ENCODE measurements at regions not wholly inside any gene's neighbourhood (a gene's known extent, or its start where the extent isn't known, plus 50 kb on each side); places are given as distances from the start of the nearest gene placed in this dataset.

- DNase-seq (ENCODE audit: low read depth) = no peak
- H3K4me3 ChIP-seq (ENCODE audit: low read depth, low read length) = no peak overlapping the region
- TF ChIP-seq, protein P1, sequence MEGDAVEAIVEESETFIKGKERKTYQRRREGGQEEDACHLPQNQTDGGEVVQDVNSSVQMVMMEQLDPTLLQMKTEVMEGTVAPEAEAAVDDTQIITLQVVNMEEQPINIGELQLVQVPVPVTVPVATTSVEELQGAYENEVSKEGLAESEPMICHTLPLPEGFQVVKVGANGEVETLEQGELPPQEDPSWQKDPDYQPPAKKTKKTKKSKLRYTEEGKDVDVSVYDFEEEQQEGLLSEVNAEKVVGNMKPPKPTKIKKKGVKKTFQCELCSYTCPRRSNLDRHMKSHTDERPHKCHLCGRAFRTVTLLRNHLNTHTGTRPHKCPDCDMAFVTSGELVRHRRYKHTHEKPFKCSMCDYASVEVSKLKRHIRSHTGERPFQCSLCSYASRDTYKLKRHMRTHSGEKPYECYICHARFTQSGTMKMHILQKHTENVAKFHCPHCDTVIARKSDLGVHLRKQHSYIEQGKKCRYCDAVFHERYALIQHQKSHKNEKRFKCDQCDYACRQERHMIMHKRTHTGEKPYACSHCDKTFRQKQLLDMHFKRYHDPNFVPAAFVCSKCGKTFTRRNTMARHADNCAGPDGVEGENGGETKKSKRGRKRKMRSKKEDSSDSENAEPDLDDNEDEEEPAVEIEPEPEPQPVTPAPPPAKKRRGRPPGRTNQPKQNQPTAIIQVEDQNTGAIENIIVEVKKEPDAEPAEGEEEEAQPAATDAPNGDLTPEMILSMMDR (IDR thresholded peaks at IDR 0.05; ENCODE audit: control insufficient read depth, extremely low read depth, insufficient read depth) = no peak
These were observed 62.8 kb upstream of the ID2 start for GRCh38 chr2:8619071-8619470.

- no peak overlapping the region for H3K4me3 ChIP-seq (ENCODE audit: low read depth, low read length)
- no peak for DNase-seq (ENCODE audit: low read depth)
- TF ChIP-seq, protein P1 (IDR thresholded peaks at IDR 0.05; ENCODE audit: control insufficient read depth, extremely low read depth, insufficient read depth) = no peak
These were observed 61.1 kb upstream of the ID2 start for GRCh38 chr2:8620611-8621382.

- no peak for DNase-seq (ENCODE audit: low read depth)
- H3K4me3 ChIP-seq (ENCODE audit: low read depth, low read length) = no peak overlapping the region
- TF ChIP-seq, protein P1 (IDR thresholded peaks at IDR 0.05; ENCODE audit: control insufficient read depth, extremely low read depth, insufficient read depth) = no peak
These were observed 59.5 kb upstream of the ID2 start for GRCh38 chr2:8622199-8622911.

- no peak for DNase-seq (ENCODE audit: low read depth)
- TF ChIP-seq, protein P1 (IDR thresholded peaks at IDR 0.05; ENCODE audit: control insufficient read depth, extremely low read depth, insufficient read depth) = no peak
- no peak overlapping the region for H3K4me3 ChIP-seq (ENCODE audit: low read depth, low read length)
These were observed 58.9 kb upstream of the ID2 start for GRCh38 chr2:8622924-8623465.

DNA sequence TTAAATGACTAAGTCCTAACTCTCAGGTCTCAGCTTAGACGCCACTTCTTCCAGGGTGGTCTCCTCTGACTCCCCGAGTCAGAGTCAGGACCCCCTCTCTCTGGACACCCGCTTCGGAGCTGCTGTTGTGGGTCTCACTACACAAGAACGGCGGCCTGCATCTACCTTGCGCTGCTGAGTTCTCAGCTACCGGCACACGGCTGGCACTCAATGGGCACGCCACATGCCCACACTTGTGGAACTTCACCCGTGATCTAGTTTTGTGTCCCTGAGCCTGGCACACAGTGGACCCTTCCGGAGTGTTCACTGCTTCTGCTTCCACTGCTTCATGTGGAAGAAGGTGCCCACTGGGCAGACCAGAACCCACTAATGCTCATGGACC is 58.3 kb upstream of the ID2 start:
- H3K4me3 ChIP-seq (ENCODE audit: low read depth, low read length) = no peak overlapping the region
- TF ChIP-seq, protein P1 (IDR thresholded peaks at IDR 0.05; ENCODE audit: control insufficient read depth, extremely low read depth, insufficient read depth) = no peak
- no peak for DNase-seq (ENCODE audit: low read depth)

GRCh38 chr2:8623958-8624591 is 57.8 kb upstream of the ID2 start:
- H3K4me3 ChIP-seq (ENCODE audit: low read depth, low read length) = no peak overlapping the region
- TF ChIP-seq, protein P1 (IDR thresholded peaks at IDR 0.05; ENCODE audit: control insufficient read depth, extremely low read depth, insufficient read depth) = no peak
- no peak for DNase-seq (ENCODE audit: low read depth)
